HUDEP-2 (cell line): ENCODE measurements at regions not wholly inside any gene's neighbourhood (a gene's known extent, or its start where the extent isn't known, plus 50 kb on each side); places are given as distances from the start of the nearest gene placed in this dataset.
"Not testable (repeated sequence)": the region's sequence is repeated elsewhere in the genome, so short reads cannot be mapped to it uniquely, and the experiment has no call there.

Experiments used
- DNase-seq, 76 experiments: peaks; one replicate each; lab custom pipeline; 2025; ENCODE audit not compliant: unreplicated experiment in 76 of 76; lab: John Stamatoyannopoulos, UW

DNA sequence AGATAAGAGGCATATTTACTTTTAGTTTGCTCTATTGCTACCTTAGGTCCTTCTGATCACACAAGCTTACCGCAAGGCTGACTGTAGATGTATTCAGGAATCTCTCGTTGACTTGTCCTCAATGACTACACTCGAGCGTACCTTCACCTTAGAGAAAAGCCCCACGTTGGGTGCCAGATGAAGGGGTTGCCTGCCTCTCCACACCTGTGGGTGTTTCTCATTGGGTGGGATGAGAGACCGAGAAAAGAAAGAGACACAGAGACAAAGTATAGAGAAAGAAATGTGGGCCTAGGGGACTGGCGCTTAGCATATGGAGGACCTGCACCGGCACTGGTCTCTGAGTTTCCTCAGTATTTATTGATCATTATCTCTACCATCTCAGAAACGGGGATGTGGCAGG lies 51.8 kb downstream of the ASCL4 start:
- no peak for DNase-seq

DNA sequence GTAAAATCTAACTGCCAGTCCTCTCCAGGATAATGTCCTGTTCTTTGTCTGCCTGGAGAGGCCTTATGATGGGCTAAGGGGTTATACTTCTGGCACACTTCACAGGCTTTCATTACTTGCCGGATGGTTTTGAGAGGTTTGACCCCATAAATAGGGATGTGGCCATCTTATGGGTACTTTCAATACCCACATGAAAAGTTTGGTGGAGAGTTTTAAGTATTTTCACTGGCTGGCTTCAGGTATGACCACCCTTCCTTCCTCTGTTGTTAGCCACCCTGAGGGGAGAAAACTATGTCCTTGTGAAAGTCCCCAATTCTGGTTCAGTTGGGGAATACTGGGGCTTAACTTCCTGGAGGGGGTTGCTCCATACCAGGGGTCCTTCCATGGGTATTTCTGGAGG lies 54.8 kb downstream of the ASCL4 start:
- DNase-seq, result no peak

DNA sequence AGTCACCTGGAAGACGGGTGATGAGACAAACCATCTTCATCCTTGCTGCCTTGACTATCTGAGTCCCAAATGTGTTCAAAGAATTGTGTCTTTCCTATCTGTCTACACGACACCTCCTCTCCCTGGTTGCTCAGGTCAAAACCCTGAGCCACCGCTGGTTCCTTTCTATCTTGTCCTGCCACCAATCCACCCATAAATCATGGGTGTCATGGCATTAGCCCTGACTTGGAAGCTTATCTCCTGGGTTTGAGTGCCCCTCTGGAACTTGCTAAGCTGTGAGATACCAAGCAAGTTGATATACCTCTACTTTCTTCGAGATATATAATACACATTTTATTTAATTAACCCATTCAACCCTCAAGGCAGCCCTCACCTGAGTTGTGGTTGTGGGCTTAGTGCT lies 57.9 kb downstream of the ASCL4 start:
- no peak for DNase-seq

DNA sequence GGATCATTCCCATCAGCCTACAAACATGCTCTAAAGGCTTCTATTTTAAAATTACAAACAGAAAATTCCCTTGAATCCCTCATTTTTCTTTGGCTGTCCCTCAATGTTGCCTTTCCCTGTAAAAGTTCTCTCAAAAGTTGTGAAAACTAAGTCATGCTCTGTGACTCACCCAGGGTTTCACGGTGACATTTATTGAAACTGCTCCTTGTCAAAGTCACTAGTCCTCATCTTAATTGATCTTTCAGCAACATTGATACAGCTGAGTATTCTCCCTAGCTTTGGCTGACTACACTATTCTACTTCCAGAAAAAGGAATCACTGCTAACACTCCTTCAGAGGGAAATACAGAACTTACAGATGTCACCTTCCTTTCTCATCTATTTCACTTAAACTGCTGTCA lies 65.7 kb downstream of the ASCL4 start:
- no peak for DNase-seq

DNA sequence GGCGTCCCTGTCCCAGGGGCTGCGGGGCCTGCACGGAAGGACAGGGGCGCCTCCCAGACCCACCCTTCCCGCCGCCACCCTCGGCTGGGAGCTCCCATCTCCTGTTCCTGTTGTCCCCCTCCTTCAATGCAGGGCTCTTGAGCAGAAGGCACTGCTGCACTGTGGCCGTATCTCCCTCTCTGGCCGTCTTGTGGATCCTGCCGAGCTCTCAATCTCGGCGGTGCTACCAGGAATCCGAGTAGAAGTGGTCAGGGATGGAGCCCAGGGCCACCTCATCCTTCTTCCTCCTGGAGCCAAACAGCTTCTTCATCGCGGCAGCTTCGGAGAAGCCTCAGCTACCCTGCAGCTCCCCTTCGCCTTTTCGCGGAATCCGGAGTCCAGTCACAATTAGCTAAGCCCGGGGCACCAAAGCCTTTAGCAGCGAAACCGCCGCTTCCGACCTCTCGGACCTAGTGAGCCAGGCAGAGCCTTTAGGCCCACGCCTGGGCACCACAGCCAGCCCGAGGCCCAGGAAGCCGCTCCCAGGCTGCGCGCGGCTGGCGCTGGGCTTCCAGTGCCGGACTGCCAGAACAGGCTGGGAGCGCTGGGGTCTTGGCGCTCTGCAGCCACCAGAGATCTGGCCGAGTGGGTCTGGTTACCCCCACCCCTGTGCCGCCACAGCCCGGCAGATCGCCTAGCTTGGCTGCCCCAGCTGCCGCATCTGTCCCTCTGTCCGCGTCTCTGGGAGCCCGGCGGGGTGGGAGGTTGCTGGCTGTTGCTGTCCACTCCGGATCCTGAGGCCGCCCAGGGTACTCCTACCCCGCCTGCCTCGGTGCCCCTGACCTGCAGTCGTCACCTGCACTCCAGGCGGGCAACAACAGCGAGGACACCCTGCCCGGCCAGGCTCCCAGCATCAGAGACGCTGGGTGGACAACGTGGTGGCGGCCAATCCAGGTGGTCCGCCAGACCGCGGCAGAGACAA lies 69.1 kb downstream of the ASCL4 start:
- no peak for DNase-seq

DNA sequence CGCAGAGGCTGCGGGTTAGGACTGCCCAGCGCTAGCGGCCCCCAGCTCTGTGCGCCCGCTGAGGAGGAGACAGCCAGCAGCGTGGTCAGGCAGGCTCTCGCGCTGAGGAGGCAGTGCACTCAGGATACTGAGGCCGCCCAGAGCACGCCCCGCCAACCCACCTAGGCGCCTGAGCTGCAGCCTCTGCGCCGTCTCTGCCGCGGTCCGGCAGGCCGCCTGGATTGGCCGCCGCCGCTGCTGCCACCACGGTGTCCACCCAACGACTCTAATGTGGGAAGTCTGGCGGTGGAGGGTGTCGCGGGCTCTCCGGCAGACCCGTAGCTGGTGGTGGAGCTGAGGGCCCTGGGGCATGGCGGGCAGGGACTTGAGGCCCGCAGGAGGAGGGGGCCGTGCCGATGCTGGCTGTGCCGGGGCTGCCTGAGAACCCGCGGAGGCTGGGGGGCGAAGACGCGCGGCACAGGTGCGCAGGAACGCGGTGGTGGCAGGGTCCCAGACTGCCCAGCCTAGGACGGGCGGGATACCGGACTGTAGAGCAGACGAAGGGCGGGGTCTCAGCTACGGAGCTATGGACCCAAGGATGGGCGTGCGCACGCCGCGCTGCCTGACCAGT lies 69.9 kb downstream of the ASCL4 start:
- DNase-seq, result no peak

DNA sequence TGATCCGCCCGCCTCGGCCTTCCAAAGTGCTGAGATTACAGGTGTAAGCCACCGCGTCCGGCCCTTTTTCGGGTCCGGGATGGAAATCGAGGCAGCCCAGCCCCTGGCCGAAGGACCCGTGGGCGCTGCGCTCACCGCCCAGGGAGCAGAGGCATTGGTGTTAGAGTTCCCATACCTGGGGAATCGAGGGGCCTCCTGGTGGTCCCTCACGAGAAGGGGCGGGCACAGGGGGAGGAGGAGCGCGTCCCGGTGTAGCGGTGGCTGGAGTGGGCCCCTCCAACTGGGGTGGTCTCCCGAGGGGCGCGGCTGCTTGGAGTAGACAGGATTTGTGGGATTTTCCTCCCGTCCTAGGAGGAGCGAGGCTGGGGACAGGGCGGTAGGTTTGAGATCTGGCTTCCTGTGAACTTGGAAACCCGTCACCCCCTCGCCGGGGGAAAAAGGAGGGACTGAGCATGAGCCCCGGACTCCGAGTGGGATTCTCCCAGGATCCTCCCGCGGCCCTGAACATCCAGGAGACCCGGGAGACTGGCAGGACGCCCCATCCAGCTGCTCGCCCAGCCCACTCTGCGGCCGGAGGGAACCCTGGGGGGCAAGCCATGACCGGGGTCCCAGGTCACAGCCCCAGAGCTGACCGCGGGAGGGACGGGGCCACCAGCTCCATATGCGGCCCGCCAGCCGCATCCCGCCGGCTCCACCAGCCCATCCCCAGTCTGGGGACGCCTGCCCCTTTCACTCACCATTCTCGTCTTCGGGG lies 70.9 kb downstream of the ASCL4 start:
- no peak for DNase-seq

DNA sequence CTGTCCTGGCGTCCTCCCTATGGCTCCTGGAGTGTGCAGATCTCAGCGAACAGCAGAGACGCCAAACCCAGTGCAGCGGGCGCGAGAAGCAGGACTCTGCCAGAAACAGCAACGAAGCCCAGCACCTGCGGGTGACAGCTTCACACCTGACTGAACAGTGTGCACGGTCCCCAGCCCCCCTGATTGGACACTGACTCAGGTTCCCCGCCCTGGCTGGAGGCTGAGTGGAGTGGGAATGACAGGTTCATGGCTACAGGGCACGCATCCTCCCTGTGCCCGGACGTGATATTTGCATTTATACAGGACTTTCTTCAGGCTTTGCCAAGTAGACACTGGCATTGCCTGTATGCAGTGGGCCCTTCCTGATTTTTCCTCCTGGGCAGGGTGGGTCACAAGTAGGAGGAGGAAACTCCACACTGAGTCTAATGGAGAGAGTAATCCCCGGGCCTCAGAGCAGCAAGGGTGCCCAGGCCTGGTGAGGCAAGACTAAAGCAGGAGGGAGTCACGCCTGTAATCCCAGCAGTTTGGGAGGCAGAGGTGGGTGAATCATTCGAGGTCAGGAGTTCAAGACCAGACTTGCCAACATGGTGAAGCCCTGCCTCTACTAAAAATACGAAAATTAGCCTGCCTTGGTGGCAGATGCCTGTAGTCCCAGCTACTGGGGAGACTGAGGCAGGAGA lies 71.6 kb downstream of the ASCL4 start:
- DNase-seq, result no peak

DNA sequence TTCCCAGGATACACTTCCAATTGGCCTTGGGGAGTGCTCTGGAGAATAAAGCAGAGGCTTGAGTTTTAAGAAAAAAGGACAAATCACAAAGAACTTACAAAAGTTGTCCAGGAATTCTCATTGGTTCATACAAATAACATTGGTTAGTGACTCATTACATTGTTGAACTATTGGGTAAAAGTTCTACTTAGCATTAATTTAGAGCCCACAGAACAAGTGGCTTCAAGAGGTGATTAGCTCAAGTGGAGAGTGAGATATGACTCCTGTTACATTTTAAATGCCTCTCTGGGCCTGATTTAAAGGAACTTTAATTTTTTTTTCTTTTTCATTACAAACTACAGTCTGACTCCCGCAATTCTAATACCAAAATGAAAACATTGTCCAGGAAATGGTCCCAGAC lies 72.9 kb downstream of the ASCL4 start:
- no peak for DNase-seq

DNA sequence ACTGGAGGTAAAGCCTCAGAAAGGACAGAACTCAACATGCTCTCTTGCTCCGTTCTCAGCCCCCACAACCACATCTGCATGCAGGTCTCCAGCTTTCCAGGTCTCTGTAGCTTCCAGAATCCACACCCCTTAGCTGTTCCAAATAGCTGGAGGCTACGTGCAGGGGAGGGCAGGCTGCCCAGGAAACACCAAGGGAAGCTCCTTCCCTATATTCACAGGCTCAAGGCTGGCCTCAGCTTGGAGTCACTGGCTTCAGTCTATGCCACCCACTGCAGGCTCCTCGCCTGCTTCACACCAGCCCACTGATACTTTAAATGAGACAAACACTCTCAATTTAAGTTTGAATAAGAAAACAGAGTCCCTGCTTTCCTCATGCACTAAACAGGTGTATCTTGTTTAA lies 73.3 kb downstream of the ASCL4 start:
- DNase-seq, result no peak

DNA sequence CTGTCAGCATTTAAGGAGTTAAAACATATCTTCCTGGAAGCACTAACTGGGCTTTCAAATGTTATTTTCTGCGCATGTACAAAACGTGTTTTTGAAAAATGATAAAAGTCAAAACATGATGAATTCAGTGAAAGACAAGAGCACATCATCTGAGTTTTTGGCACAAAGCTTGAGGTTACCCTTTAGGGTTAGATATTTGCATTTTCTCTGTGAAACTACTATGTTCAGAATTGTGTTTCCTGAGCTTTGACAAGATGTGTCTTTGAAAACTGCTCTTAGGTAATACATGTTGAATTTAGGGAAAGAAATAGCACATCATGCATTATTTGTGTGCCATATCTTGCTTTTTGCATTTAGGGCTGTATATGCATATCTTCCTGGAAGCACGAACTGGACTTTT lies 79.0 kb downstream of the ASCL4 start:
- DNase-seq, result no peak

DNA sequence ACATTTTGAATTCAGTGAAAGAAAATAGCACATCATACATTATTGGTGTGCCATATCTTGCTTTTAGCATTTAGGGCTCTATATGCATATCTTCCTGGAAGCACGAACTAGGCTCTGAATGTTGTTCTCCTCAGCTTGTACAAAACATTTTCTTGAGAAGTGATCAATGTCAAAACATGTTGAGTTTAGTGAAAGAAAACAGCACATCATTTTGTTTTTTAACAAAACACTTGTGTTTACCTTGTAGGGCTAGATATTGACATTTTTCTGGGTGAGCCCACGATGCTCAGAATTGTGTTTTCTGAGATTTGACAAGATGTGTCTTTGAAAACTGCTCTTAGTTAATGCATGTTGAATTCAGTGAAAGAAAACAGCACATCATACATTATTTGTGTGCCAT lies 81.0 kb downstream of the ASCL4 start:
- DNase-seq, result no peak

DNA sequence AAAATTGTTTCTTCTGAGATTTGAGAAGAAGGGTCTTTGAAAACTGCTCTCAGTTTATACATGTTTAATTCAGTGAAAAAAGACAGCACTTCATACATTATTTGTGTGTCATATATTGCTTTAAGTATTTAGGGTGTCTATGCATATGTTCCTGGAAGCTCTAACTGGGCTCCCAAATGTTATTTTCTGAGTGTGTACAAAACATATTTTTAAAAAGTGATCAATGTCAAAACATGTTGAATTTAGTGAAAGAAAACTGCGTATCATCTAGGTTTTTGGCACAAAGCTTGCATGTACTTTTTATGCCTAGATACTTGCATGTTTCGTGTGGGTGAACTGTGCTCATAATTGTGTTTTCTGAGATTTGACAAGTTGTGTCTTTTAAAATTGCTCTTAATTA lies 81.6 kb downstream of the ASCL4 start:
- DNase-seq, result no peak

DNA sequence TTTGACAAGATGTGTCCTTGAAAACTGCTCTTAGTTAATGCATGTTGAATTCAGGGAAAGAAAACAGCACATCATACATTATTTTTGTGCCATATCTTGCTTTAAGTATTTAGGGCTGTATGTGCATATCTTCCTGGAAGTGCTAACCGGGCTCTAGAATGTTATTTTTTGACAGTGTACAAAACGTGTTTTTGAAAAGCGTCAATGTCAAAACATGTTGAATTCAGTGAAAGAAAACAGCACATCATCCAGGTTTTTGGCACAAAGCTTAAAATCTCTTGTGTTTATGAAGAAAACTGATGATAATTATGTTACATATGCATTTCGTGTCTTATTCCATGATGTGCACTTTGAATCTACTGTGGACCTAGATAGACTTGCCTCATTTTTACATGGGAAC lies 82.7 kb downstream of the ASCL4 start:
- DNase-seq, result no peak

DNA sequence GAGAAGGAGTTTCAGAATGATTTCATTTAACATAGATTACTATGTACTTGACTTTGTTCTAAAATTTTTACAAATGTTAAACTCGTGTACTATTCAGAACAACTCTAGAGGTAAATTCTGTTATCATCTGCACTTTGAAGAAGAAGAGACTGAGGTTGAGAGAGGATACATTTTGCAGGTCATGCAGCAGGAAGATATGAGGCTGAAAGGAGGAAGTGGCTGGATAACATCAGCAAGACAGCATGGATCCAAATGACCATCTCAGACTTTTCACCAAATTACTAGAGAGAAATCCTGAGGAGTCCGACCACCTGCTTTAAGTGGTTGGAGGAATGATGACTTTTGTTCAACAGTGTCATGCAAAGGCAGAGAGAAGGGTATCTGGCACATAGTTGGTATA lies 84.9 kb downstream of the ASCL4 start:
- DNase-seq, result no peak

DNA sequence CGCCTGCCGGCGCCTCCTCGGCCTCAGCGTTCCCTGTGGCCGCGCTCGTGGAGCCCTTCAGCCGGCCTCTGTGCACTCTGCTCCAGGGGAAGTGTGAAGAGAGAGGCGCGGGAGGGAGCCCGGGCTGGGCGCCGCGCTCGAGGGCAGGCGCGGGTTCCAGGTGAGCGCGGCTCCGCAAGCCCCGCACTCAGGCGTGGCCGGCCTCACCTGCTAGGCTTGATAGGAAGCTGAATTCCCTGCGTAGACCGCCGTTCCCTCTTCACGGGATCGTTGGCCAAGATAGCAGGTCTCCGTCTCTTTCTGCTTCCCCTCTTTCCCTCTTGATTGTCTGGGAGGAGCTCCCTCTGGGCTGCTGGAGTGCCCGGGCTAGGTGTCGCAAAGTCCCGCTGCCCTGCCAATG lies 89.7 kb downstream of the ASCL4 start:
- DNase-seq, result no peak

DNA sequence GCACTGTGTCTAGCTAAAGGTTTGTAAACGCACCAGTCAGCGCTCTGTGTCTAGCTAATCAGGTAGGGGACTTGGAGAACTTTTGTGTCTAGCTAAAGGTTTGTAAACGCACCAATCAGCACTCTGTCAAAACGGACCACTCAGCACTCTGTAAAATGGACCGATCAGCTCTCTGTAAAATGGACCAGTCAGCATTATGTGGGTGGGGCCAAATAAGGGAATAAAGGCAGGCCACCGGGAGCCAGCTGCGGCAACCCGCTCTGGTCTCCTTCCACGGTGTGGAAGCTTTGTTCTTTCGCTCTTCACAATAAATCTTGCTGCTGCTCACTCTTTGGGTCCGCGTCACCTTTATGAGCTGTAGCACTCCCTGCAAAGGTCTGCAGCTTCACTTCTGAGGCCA lies 90.2 kb downstream of the ASCL4 start:
- not testable (repeated sequence) for DNase-seq

DNA sequence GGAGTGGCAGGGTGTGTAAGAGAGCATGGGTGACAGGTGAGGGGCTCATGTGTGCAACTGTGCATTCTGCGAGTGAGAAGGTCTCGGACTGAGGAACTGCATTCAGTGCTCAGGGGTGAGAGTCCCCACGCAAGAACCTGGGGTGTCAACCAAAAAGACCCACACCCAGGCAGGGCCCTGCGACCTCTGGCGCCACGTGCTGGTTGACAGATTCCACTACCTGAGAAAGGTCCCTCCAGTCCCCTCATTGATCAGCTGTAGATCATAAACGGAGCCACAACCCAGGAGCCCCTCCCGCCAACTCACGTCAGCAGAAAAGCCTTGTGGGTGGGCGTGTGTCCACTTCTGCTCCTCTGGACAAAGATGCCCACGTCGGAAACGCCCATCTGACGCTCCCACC lies 98.7 kb downstream of the ASCL4 start:
- DNase-seq, result no peak

DNA sequence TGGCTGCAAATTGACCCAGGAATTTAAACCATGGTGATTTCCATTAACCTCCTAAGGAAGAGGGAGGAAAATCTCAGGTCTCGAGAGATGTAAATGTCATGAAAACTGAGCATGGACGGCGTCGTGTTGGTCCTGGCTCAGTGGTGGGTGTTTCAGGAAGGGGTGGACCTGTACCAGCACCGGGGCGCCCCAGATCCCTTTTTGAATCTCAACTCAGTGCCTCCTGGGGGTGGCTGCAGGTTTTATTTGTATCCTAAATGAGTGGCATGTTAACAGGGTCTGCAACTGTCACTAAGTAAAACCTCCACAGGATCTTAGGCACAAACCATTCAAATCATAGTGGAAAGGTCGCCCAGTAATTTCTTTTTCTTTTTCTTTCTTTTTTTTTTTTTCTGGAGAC lies 101.3 kb downstream of the ASCL4 start:
- no peak for DNase-seq

DNA sequence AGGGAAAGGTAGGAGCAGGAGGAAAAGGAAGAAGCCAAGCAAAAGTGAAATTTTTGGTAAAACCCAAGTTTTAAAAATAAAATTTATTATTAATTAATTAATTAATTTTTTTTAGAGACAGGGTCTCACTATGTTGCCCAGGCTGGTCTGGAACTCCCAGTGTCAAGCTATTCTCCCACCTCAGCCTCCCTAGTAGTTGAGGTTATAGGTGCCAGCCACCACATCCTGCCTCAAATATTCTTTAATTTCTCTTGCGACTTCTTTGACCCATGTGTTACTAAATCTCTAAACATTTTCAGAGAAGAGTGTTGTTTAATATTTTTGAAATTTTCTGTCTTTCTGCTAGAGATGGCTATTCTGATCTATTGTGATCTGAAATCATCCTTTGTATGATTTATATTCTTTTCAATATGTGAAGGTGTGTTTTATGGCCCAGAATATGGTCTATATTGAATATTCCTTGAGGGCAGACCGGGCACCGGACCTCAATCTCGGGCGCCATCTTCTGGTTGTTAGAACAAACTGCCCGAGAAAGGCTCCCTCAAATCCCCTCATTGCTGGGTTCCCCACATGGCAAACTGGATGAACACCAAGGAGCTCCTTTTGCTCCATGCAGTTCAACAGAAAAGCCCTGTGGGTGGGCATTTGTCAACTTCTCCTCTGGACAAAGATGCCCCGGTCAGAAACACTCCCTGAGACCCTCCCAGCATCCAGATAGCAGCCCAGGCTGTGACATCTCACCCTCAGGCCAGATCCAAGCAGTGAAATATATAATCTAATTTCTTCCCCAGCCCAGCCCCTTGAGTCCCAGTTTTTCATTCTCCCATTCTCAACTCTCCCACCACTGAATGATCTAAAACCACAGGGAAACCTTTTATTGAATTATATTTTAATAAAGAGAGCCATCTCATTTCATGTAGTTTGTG lies 110.5 kb downstream of the ASCL4 start:
- DNase-seq, result peak in 43 of 76 experiments; percentile 1 to 68 (median 29)
